Osteoblast (primary cell): ENCODE measurements at regions not wholly inside any gene's neighbourhood (a gene's known extent, or its start where the extent isn't known, plus 50 kb on each side); places are given as distances from the start of the nearest gene placed in this dataset.

Experiments
- DNase-seq: peaks from one replicate; pipeline ENCODE4 v3.0.0; 2011; ENCODE audit warnings: low spot score, mixed read lengths; ENCODE audit not compliant: insufficient read length; ENCODE audit errors: missing footprints
- H2AFZ ChIP-seq: 2 replicates; pipeline ENCODE4 v1.6.0; 2011; ENCODE audit warnings: mild to moderate bottlenecking, low read length
- H3K27ac ChIP-seq: 2 replicates; pipeline ENCODE4 v1.5.1; 2011; ENCODE audit warnings: mild to moderate bottlenecking, low read depth, low read length, moderate library complexity
- H3K27me3 ChIP-seq: 2 replicates; pipeline ENCODE4 v1.6.0; 2012; ENCODE audit warnings: mild to moderate bottlenecking, control low read depth, inconsistent platforms, low read length, moderate library complexity; ENCODE audit not compliant: insufficient read depth
- H3K36me3 ChIP-seq: 2 replicates; pipeline ENCODE4 v1.5.1; 2011; ENCODE audit warnings: mild to moderate bottlenecking, low read length, control low read depth, moderate library complexity; ENCODE audit not compliant: insufficient read depth
- H3K4me1 ChIP-seq: 2 replicates; pipeline ENCODE4 v1.5.1; 2011; ENCODE audit warnings: mild to moderate bottlenecking, low read length, control low read depth, moderate library complexity; ENCODE audit not compliant: insufficient read depth
- H3K4me2 ChIP-seq: 2 replicates; pipeline ENCODE4 v1.6.0; 2011; ENCODE audit warnings: mild to moderate bottlenecking, low read length; ENCODE audit not compliant: insufficient read depth
- H3K4me3 ChIP-seq: fragments of 200-600 bp; sonication (generic); 3 replicates; pipeline ENCODE4 v1.5.1; 2012; ENCODE audit warnings: mild to moderate bottlenecking, low read length, inconsistent platforms; ENCODE audit not compliant: insufficient read depth
- H3K79me2 ChIP-seq: 2 replicates; pipeline ENCODE4 v1.6.0; 2012; ENCODE audit warnings: mild to moderate bottlenecking, low read length, control low read depth, inconsistent platforms; ENCODE audit not compliant: insufficient read depth
- H3K9me3 ChIP-seq: 2 replicates; pipeline ENCODE4 v1.5.1; 2011; ENCODE audit warnings: low read depth, low read length, control low read depth
- H4K20me1 ChIP-seq: 2 replicates; pipeline ENCODE4 v1.6.0; 2012; ENCODE audit warnings: mild to moderate bottlenecking, low read length, control low read depth; ENCODE audit not compliant: insufficient read depth
- CTCF ChIP-seq: IDR thresholded peaks from 2 replicates; pipeline ENCODE4 v1.5.1; 2011; ENCODE audit warnings: mild to moderate bottlenecking, low read depth, low read length, moderate library complexity; ENCODE audit errors: extremely low read depth

- H3K79me2 ChIP-seq: no peaks in the 10 kb centered on the region
- no peak overlapping the region for H2AFZ ChIP-seq
- no peaks in the 10 kb centered on the region for H4K20me1 ChIP-seq
- no peaks in the 10 kb centered on the region for H3K9me3 ChIP-seq
- H3K27me3 ChIP-seq: peaks cover 30% of the 10 kb centered on the region
- TF ChIP-seq CTCF: no peak
- H3K4me1 ChIP-seq: no peaks in the 10 kb centered on the region
- no peaks in the 10 kb centered on the region for H3K36me3 ChIP-seq
- no peak overlapping the region for H3K4me2 ChIP-seq
- peak; percentile 66 for DNase-seq
- no peak overlapping the region for H3K27ac ChIP-seq
- H3K4me3 ChIP-seq: no peak overlapping the region
These were observed 110.1 kb downstream of the KCTD15 start for GRCh38 chr19:33906578-33907335.

DNA sequence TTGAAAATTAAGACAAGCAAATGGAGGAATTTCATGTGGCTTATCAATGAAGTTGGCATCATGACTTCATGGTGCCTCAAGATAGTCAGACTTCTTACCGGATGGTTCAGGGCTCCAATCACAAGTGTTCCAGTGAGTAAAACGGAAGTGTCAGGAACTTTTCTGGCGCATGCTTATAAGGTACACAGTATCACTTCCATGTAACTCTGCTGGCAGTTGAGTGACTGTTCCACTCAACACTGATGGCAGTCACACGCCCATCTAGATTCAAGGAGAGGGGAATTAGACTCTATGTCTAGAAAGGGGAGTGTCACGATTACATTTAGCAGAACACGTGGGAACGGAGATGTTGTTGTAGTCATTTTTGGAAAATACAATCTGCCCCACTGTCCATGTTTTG lies 114.3 kb downstream of the KCTD15 start:
- Histone ChIP-seq H2AFZ (no peak overlapping the region), H4K20me1 (no peaks in the 10 kb centered on the region), H3K4me3 (no peak overlapping the region), H3K4me1 (no peaks in the 10 kb centered on the region), H3K79me2 (no peaks in the 10 kb centered on the region), H3K4me2 (no peak overlapping the region), H3K27ac (no peak overlapping the region), H3K9me3 (no peaks in the 10 kb centered on the region), H3K27me3 (peaks cover 18% of the 10 kb centered on the region), H3K36me3 (no peaks in the 10 kb centered on the region)
- TF ChIP-seq CTCF: no peak
- no peak for DNase-seq

DNA sequence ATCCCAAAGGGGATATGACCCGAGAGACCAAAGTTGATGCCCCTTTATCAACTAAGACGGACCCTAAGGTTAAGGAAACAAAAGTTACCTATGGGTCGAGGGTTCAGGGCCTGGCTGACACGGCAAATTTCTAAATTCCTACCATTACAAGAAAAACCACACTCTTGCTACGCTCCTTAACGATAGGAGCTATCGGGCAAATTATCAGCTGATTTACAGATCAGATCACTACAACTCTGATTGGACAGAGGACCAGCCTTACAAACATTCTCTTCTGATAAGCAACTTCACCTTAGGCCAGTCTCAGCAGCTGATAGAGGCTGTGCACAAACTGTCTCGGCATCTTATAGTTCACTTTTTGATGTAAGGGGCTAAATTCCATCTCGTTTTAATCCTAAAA lies 117.9 kb downstream of the KCTD15 start:
- Histone ChIP-seq H3K4me3 (no peak overlapping the region), H3K4me2 (no peak overlapping the region), H3K79me2 (no peaks in the 10 kb centered on the region), H4K20me1 (no peaks in the 10 kb centered on the region), H3K36me3 (no peaks in the 10 kb centered on the region), H3K27me3 (no peaks in the 10 kb centered on the region), H3K27ac (no peak overlapping the region), H3K9me3 (no peaks in the 10 kb centered on the region), H3K4me1 (no peaks in the 10 kb centered on the region), H2AFZ (no peak overlapping the region)
- no peak for TF ChIP-seq CTCF
- no peak for DNase-seq

GRCh38 chr19:33916792-33917191 lies 120.1 kb downstream of the KCTD15 start:
- H3K79me2 ChIP-seq: no peaks in the 10 kb centered on the region
- no peaks in the 10 kb centered on the region for H3K9me3 ChIP-seq
- no peak overlapping the region for H3K4me3 ChIP-seq
- H3K4me1 ChIP-seq: no peaks in the 10 kb centered on the region
- H3K36me3 ChIP-seq: no peaks in the 10 kb centered on the region
- H3K27me3 ChIP-seq: no peaks in the 10 kb centered on the region
- no peak for TF ChIP-seq CTCF
- DNase-seq: no peak
- H4K20me1 ChIP-seq: no peaks in the 10 kb centered on the region
- H3K4me2 ChIP-seq: no peak overlapping the region
- no peak overlapping the region for H2AFZ ChIP-seq
- no peak overlapping the region for H3K27ac ChIP-seq
